IMR-90 (cell line): ENCODE measurements at regions not wholly inside any gene's neighbourhood (a gene's known extent, or its start where the extent isn't known, plus 50 kb on each side); places are given as distances from the start of the nearest gene placed in this dataset.

Source experiments
- ATAC-seq: fragments of 200-7000 bp; cut with Tn5 transposase; 2 replicates; pipeline ENCODE4 v1.9.1; 2020; ENCODE audit warnings: low read depth, mild to moderate bottlenecking, moderate library complexity
- BruUV-seq: library from RNA; stranded (reverse); fragments of 400-500 nt; replicated peaks from 2 replicates; lab custom pipeline; 2021; lab: Mats Ljungman, UMichigan
- CTCF ChIA-PET: fragments of 300-600 bp; formaldehyde crosslinking; extraction: SDS; loops from one replicate; lab custom pipeline; 2021; ENCODE audit warnings: antibody characterized with exemption; lab: Yijun Ruan, JAX
- POLR2A ChIA-PET: fragments of 300-600 bp; sonication (Branson Sonifier 250); formaldehyde crosslinking; loops from one replicate; lab custom pipeline; 2022; ENCODE audit warnings: antibody characterized with exemption; ENCODE audit not compliant: unreplicated experiment; lab: Charles Lee
- DNase-seq: peaks from one replicate; pipeline ENCODE4 v3.0.0; 2013
- H2AFZ ChIP-seq: replicated peaks from 2 replicates; pipeline ENCODE3; 2013; ENCODE audit warnings: low read length, mild to moderate bottlenecking; ENCODE audit not compliant: poor library complexity
- H2AK5ac ChIP-seq: 2 replicates; pipeline ENCODE4 v1.6.1; 2013; ENCODE audit warnings: low read depth, low read length, inconsistent platforms
- H2AK9ac ChIP-seq: replicated peaks from 2 replicates; pipeline ENCODE3; 2013; ENCODE audit warnings: mild to moderate bottlenecking, low read depth, low read length, moderate library complexity; ENCODE audit not compliant: poor library complexity
- H2BK120ac ChIP-seq: 2 replicates; pipeline ENCODE4 v1.6.1; 2013; ENCODE audit warnings: low read depth, low read length, inconsistent platforms
- H2BK15ac ChIP-seq: 3 replicates; pipeline ENCODE4 v1.6.1; 2013; ENCODE audit warnings: low read depth, low read length, inconsistent platforms
- H2BK20ac ChIP-seq: 2 replicates; pipeline ENCODE4 v1.6.1; 2013; ENCODE audit warnings: low read depth, mild to moderate bottlenecking, inconsistent platforms, low read length, moderate library complexity
- H2BK5ac ChIP-seq: 2 replicates; pipeline ENCODE4 v1.6.1; 2013; ENCODE audit warnings: mild to moderate bottlenecking, low read depth, low read length, inconsistent platforms; ENCODE audit not compliant: poor library complexity, severe bottlenecking
- H3K14ac ChIP-seq: replicated peaks from 2 replicates; pipeline ENCODE4 v1.6.1; 2013; ENCODE audit warnings: low read depth, low read length, inconsistent platforms
- H3K18ac ChIP-seq: 2 replicates; pipeline ENCODE4 v1.6.1; 2013; ENCODE audit warnings: low read depth, low read length, control low read depth
- H3K23ac ChIP-seq: 2 replicates; pipeline ENCODE4 v1.6.1; 2013; ENCODE audit warnings: low read depth, low read length, inconsistent platforms
- H3K27ac ChIP-seq: 2 replicates; pipeline ENCODE4 v1.5.1; 2013; ENCODE audit warnings: mild to moderate bottlenecking, control low read depth, low read length; ENCODE audit not compliant: insufficient read depth
- H3K27me3 ChIP-seq: 2 replicates; pipeline ENCODE4 v1.6.1; 2013; ENCODE audit warnings: low read length; ENCODE audit not compliant: control insufficient read depth, insufficient read depth
- H3K36me3 ChIP-seq: 2 replicates; pipeline ENCODE4 v1.6.1; 2013; ENCODE audit warnings: low read length, mixed read lengths; ENCODE audit not compliant: control insufficient read depth, insufficient read depth
- H3K4ac ChIP-seq: 2 replicates; pipeline ENCODE4 v1.6.1; 2013; ENCODE audit warnings: low read depth, low read length, inconsistent platforms
- H3K4me1 ChIP-seq: 2 replicates; pipeline ENCODE4 v1.6.1; 2013; ENCODE audit warnings: low read length, mixed read lengths; ENCODE audit not compliant: control insufficient read depth, insufficient read depth
- H3K4me2 ChIP-seq: 2 replicates; pipeline ENCODE4 v1.6.1; 2013; ENCODE audit warnings: low read depth, mild to moderate bottlenecking, control low read depth, low read length, moderate library complexity
- H3K4me3 ChIP-seq: 2 replicates; pipeline ENCODE4 v1.5.1; 2013; ENCODE audit warnings: low read depth, mild to moderate bottlenecking, control low read depth, low read length, moderate library complexity; ENCODE audit not compliant: insufficient read depth
- H3K56ac ChIP-seq: 2 replicates; pipeline ENCODE4 v1.6.1; 2013; ENCODE audit warnings: low read length, inconsistent platforms; ENCODE audit not compliant: insufficient read depth; ENCODE audit errors: extremely low read depth
- H3K79me1 ChIP-seq, 2 experiments: 2 replicates each; pipeline ENCODE4 v1.6.1; 2013; ENCODE audit warnings: low read length in 2 of 2, inconsistent platforms in 1 of 2, low read depth in 1 of 2
- H3K9ac ChIP-seq: 2 replicates; pipeline ENCODE4 v1.6.1; 2013; ENCODE audit warnings: low read depth, low read length, control low read depth
- H3K9me1 ChIP-seq: 2 replicates; pipeline ENCODE4 v1.6.1; 2013; ENCODE audit warnings: low read length, inconsistent platforms; ENCODE audit not compliant: insufficient read depth
- H3K9me3 ChIP-seq: 2 replicates; pipeline ENCODE4 v1.6.1; 2013; ENCODE audit warnings: low read length; ENCODE audit not compliant: control insufficient read depth, insufficient read depth
- H4K20me1 ChIP-seq: 2 replicates; pipeline ENCODE4 v1.6.1; 2013; ENCODE audit warnings: low read length, inconsistent platforms; ENCODE audit not compliant: insufficient read depth
- H4K5ac ChIP-seq: 2 replicates; pipeline ENCODE4 v1.6.1; 2013; ENCODE audit warnings: mild to moderate bottlenecking, low read depth, low read length, control low read depth
- H4K8ac ChIP-seq, 2 experiments: 2 replicates each; pipeline ENCODE4 v1.6.1; 2013; ENCODE audit warnings: low read depth in 2 of 2, low read length in 2 of 2, control low read depth in 1 of 2, inconsistent platforms in 1 of 2
- H4K91ac ChIP-seq: 2 replicates; pipeline ENCODE4 v1.6.1; 2013; ENCODE audit warnings: low read depth, low read length, inconsistent platforms; ENCODE audit not compliant: insufficient read depth
- BHLHE40 ChIP-seq: fragments of 150-350 bp; IDR thresholded peaks from 2 replicates; pipeline ENCODE4 v1.6.1; 2016; ENCODE audit warnings: mild to moderate bottlenecking, low read depth, low read length
- MAFK ChIP-seq: IDR thresholded peaks from 2 replicates; pipeline ENCODE4 v1.6.1; 2012; ENCODE audit warnings: low read depth, low read length, improper control_type of control experiment
- WGBS, 2 experiments: methylation state at CpG; one replicate each; pipeline versions ENCODE4 v1.1.5 to v1.1.7; 2013; ENCODE audit warnings: missing lambda C conversion rate in 2 of 2; ENCODE audit not compliant: insufficient read length in 1 of 2; ENCODE audit errors: extremely low coverage in 2 of 2; 5-methylcytosine and 5-hydroxymethylcytosine counted together
- dilution Hi-C: fragments of 300-500 bp; cut with HindIII; formaldehyde crosslinking; loops from one replicate; pipeline ENCODE4 v1.14.3; 2018; ENCODE audit warnings: low sequenced_read_pairs; ENCODE audit not compliant: unreplicated experiment
- in situ Hi-C: fragments of 300-500 bp; cut with MboI; formaldehyde crosslinking; loops from 3 replicates; pipeline ENCODE4 v1.14.3; 2019; ENCODE audit warnings: low sequenced_read_pairs, inconsistent platforms, mixed read lengths
- intact Hi-C: fragments of 100-400 bp; cut with micrococcal nuclease; formaldehyde crosslinking; loops from 2 replicates; pipeline ENCODE4 v1.10.0; 2022

DNA sequence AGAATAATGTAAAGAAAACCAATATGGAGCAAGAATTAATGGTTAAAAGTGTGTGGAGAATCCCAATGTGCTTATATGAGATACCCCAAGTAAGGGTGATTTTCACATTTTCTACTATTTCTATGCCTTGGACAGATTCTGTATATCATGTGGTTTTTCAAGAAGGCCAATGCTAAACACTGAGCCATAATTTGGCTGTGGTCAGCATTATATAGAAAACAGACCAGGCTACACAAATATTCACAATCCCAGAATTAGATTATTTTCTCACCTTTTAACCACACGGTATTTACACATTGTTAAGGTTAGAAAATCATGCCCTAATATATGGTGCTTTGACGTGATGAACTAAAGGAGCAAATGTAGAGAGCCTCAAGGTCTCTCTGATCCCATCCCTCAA is 277.4 kb upstream of the LRATD1 start:
- no peak overlapping the region for H2BK20ac ChIP-seq
- H4K91ac ChIP-seq: no peak overlapping the region
- no peak overlapping the region for H2AK5ac ChIP-seq
- no peak overlapping the region for H2AFZ ChIP-seq
- ATAC-seq (no peak), DNase-seq (no peak)
- POLR2A ChIA-PET: no interaction called here
- no peaks in the 10 kb centered on the region for H3K9me1 ChIP-seq
- no peak overlapping the region for H3K4me3 ChIP-seq
- H3K4ac ChIP-seq: no peak overlapping the region
- no peaks in the 10 kb centered on the region for H3K79me1 ChIP-seq
- no CpG with 5 or more reads among the region's 2 CpGs for WGBS, 2 experiments
- no peak overlapping the region for H4K5ac ChIP-seq
- no peaks in the 10 kb centered on the region for H3K4me1 ChIP-seq
- no peak overlapping the region for H2BK5ac ChIP-seq
- intact Hi-C loops (no loop called here), in situ Hi-C loops (no loop called here), dilution Hi-C loops (no loop called here)
- no peaks in the 10 kb centered on the region for H4K20me1 ChIP-seq
- no peaks in the 10 kb centered on the region for H3K27me3 ChIP-seq
- no peak overlapping the region for H3K4me2 ChIP-seq
- no peak overlapping the region for H3K14ac ChIP-seq
- no peak overlapping the region for H2BK120ac ChIP-seq
- BruUV-seq: no TSS peak
- H3K36me3 ChIP-seq: no peaks in the 10 kb centered on the region
- H3K9ac ChIP-seq: no peak overlapping the region
- no peak overlapping the region for H3K56ac ChIP-seq
- H2AK9ac ChIP-seq: no peak overlapping the region
- CTCF ChIA-PET: no interaction called here
- no peak overlapping the region for H2BK15ac ChIP-seq
- no peak overlapping the region for H3K27ac ChIP-seq
- H4K8ac ChIP-seq: no peak overlapping the region
- peaks cover 5% of the 10 kb centered on the region for H3K9me3 ChIP-seq
- H3K23ac ChIP-seq: no peak overlapping the region
- TF ChIP-seq BHLHE40 (no peak), MAFK (peak; percentile 13; the same call in 1 of the 2 replicates)
- no peak overlapping the region for H3K18ac ChIP-seq
